Hepatocyte (in vitro differentiated cells): ENCODE measurements at regions not wholly inside any gene's neighbourhood (a gene's known extent, or its start where the extent isn't known, plus 50 kb on each side); places are given as distances from the start of the nearest gene placed in this dataset.

Source experiments
- CTCF ChIP-seq: fragments of 200-600 bp; sonication (generic); IDR thresholded peaks from 2 replicates; pipeline ENCODE4 v1.5.1; 2016; ENCODE audit warnings: antibody characterized with exemption, mild to moderate bottlenecking; ENCODE audit not compliant: poor library complexity
- EZH2 ChIP-seq: fragments of 200-600 bp; sonication (generic); IDR thresholded peaks from 2 replicates; pipeline ENCODE4 v1.6.1; 2016; ENCODE audit warnings: antibody characterized with exemption, mild to moderate bottlenecking, borderline replicate concordance
- EZH2phosphoT487 ChIP-seq: fragments of 200-600 bp; sonication (generic); IDR thresholded peaks from one replicate; pipeline ENCODE4 v1.6.1; 2018; ENCODE audit warnings: antibody characterized with exemption, mild to moderate bottlenecking, low read depth, moderate library complexity; ENCODE audit not compliant: unreplicated experiment, severe bottlenecking

- TF ChIP-seq CTCF (no peak), EZH2 (no peak), EZH2phosphoT487 (no peak)
Measured at GRCh38 chr10:44032216-44032615, 352.7 kb downstream of the CXCL12 start.
